Kidney epithelial cell (primary cell): ENCODE measurements at regions not wholly inside any gene's neighbourhood (a gene's known extent, or its start where the extent isn't known, plus 50 kb on each side); places are given as distances from the start of the nearest gene placed in this dataset.
"Not testable (repeated sequence)": the region's sequence is repeated elsewhere in the genome, so short reads cannot be mapped to it uniquely, and the experiment has no call there.

Source experiments
- DNase-seq: peaks from one replicate; pipeline ENCODE4 v3.0.0-alpha.2; 2010; ENCODE audit warnings: low read depth
- H3K27me3 ChIP-seq: 2 replicates; pipeline ENCODE4 v1.6.0; 2011; ENCODE audit warnings: low read length; ENCODE audit not compliant: control insufficient read depth, insufficient read depth
- H3K36me3 ChIP-seq: 2 replicates; pipeline ENCODE4 v1.5.1; 2011; ENCODE audit warnings: low read length; ENCODE audit not compliant: control insufficient read depth, insufficient read depth
- H3K4me3 ChIP-seq: 2 replicates; pipeline ENCODE4 v1.5.1; 2011; ENCODE audit warnings: low read depth, mild to moderate bottlenecking, control low read depth, low read length
- TF ChIP-seq, protein P1 (sequence below): IDR thresholded peaks from 2 replicates; pipeline ENCODE4 v1.5.1; 2011; ENCODE audit warnings: mild to moderate bottlenecking, moderate library complexity, low read length, control low read depth, inconsistent platforms; ENCODE audit not compliant: insufficient read depth, poor library complexity, severe bottlenecking

DNA sequence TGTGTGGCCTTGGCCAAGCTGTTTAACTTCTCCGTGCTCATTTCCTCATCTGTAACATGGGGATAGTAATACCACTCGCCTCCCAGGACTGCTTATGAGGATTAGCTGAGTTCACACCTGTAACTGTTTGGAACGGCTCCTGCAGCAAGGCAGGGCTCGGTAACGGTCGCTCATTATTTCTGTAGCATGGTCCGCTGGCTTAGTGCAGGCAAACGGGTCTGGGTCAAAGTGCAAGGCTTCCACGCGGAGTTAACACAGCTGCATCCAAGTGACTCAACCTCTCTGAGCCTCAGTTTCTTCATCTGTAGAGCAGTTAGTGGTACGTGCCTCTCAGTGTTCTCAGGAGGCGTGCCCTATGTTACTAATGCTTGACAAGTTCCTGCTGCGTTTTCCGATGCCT is 94.3 kb upstream of the YWHAQ start:
- no peak for DNase-seq
- H3K36me3 ChIP-seq = no peaks in the 10 kb centered on the region
- H3K4me3 ChIP-seq = no peak overlapping the region
- no peaks in the 10 kb centered on the region for H3K27me3 ChIP-seq
- TF ChIP-seq, protein P1, sequence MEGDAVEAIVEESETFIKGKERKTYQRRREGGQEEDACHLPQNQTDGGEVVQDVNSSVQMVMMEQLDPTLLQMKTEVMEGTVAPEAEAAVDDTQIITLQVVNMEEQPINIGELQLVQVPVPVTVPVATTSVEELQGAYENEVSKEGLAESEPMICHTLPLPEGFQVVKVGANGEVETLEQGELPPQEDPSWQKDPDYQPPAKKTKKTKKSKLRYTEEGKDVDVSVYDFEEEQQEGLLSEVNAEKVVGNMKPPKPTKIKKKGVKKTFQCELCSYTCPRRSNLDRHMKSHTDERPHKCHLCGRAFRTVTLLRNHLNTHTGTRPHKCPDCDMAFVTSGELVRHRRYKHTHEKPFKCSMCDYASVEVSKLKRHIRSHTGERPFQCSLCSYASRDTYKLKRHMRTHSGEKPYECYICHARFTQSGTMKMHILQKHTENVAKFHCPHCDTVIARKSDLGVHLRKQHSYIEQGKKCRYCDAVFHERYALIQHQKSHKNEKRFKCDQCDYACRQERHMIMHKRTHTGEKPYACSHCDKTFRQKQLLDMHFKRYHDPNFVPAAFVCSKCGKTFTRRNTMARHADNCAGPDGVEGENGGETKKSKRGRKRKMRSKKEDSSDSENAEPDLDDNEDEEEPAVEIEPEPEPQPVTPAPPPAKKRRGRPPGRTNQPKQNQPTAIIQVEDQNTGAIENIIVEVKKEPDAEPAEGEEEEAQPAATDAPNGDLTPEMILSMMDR = no peak

DNA sequence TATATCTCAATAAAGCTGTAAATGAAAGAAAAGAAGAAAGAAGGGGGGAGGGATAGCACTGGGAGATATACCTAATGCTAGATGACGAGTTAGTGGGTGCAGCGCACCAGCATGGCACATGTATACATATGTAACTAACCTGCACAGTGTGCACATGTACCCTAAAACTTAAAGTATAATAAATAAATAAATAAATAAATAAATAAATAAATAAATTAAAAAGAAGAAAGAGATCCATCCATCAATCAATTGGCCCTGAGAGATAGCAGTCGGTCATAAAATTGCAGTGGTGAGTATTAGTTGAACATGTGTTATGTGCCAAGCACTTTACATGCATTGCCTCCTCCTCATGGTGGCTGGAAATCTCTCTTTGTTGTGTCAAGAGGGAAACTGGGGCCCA is 95.2 kb upstream of the YWHAQ start:
- H3K4me3 ChIP-seq, H3K27me3 ChIP-seq, H3K36me3 ChIP-seq, DNase-seq: not testable (repeated sequence)

DNA sequence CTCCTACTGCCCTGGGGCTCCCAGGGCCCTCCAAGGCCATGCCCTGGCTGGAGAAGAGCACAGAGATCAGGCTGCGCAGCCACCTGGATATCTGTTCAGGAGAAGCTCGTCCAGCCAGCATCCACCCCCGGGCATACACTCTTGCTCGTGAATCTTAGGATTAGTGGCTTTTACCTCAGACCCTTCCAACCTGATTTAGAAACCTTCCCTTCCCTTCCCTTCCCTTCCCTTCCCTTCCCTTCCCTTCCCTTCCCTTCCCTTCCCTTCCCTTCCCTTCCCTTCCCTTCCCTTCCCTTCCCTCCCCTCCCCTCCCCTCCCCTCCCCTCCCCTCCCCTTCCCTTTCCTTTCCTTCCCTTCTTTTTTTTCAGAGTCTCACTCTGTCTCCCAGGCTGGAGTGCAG is 99.7 kb upstream of the YWHAQ start:
- not testable (repeated sequence) for H3K27me3 ChIP-seq, H3K36me3 ChIP-seq, DNase-seq, H3K4me3 ChIP-seq

DNA sequence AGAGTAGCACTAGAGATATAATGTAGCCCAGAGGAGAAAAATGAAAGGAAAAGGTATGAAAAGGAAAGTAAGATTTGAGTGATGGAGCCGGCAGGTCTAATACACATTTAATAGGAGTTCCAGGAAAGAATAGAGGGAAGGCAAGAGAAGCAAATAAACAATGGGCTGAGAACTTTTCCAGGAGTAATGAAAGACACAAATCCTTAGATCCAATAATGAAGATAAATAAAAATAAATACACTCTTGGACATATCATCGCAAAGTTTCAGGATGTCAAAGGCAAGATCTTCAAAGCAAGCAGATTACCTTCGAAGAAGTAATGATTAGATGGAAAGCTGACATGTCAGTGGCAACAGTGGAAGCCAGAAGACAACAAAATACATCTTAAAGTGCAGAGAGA is 102.0 kb upstream of the YWHAQ start:
- TF ChIP-seq, protein P1 = no peak
- no peak for DNase-seq
- no peaks in the 10 kb centered on the region for H3K27me3 ChIP-seq
- H3K4me3 ChIP-seq = no peak overlapping the region
- no peaks in the 10 kb centered on the region for H3K36me3 ChIP-seq

DNA sequence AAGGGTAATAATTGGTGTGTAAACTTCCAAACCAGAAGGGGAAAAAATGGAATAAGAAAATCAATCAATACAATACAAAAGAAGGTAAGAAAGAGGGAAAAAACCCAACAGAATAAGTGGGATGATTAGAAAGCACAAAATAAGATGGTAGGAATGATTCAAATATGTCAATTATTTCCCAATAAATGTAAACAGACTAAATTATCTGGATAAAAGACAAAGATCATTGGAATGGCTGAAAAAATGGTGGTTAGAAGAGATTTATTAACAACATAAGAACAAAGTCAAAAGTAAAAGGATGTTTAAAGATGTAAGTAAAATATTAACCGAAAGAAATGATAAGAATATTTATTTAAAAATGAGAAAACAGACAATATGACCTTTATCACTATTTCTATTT is 103.5 kb upstream of the YWHAQ start:
- TF ChIP-seq, protein P1 = no peak
- no peak overlapping the region for H3K4me3 ChIP-seq
- DNase-seq = no peak

DNA sequence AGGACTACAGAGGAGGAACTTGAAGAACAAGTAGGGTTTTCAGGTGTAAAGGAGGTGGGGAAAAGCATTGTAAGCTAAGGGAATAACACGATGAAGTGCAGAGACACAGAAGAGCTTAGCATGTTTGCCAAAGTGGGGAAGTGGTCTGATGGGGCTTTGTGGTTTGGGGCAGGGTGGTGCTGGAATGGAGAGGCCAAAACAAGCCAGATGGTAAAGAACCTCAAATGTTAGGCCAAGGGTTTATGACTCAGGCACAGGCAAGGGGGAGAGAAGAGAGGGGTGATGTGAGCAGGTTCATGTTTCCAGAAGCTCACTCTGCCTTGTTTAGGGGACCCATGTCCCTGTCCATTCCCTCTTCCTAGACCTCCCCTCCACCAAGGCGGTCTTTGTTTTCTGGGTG is 104.5 kb upstream of the YWHAQ start:
- Histone ChIP-seq H3K27me3 (no peaks in the 10 kb centered on the region), H3K4me3 (no peak overlapping the region), H3K36me3 (no peaks in the 10 kb centered on the region)
- TF ChIP-seq, protein P1 = no peak
- DNase-seq = no peak

More for the DNA sequence above, 103.5 kb upstream of the YWHAQ start:
- H3K36me3 ChIP-seq = no peaks in the 10 kb centered on the region
- no peaks in the 10 kb centered on the region for H3K27me3 ChIP-seq

DNA sequence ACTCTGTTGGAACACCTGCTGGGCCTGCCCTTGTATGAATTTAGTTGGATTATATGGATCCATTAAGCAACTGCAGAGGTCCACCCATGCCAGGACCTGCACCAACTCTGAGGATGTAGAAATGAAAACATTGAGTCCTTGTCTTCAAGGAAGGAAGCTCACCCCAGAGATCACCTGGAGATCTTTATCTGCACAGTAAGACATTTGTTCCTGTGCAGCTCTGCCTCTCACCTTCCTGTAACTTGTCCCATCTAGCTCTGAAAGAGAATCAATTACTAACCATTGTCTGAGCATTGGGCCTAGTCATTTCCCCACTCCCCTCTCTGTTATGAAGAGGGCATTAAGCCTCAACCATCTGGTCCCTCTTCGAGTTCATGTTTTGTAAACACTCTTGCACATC is 105.2 kb upstream of the YWHAQ start:
- H3K4me3 ChIP-seq = no peak overlapping the region
- no peaks in the 10 kb centered on the region for H3K27me3 ChIP-seq
- H3K36me3 ChIP-seq = no peaks in the 10 kb centered on the region
- no peak for DNase-seq
- TF ChIP-seq, protein P1 = no peak
